SK-N-SH treated with all-trans-retinoic acid at 6 μM for 48 hours (cell line): ENCODE measurements at regions not wholly inside any gene's neighbourhood (a gene's known extent, or its start where the extent isn't known, plus 50 kb on each side); places are given as distances from the start of the nearest gene placed in this dataset.

Experiments
- ATAC-seq: fragments of 200-7000 bp; cut with Tn5 transposase; 3 replicates; pipeline ENCODE4 v1.9.1; 2020; ENCODE audit warnings: mild to moderate bottlenecking, moderate library complexity
- ARNTL ChIP-seq: fragments of 450-650 bp; formaldehyde crosslinking; IDR thresholded peaks from 2 replicates; pipeline ENCODE4 v1.5.0; 2020; ENCODE audit warnings: low read depth, mild to moderate bottlenecking, moderate library complexity, borderline replicate concordance
- BACH2 ChIP-seq: fragments of 250-450 bp; sonication (Bioruptor Pico); IDR thresholded peaks from 2 replicates; pipeline ENCODE4 v1.9.0; 2021; ENCODE audit warnings: mild to moderate bottlenecking, borderline replicate concordance
- CREB5 ChIP-seq: fragments of 250-450 bp; sonication (Bioruptor Pico); IDR thresholded peaks from 2 replicates; pipeline ENCODE4 v1.5.1; 2020; ENCODE audit warnings: low read depth, mild to moderate bottlenecking, moderate library complexity
- CSDC2 ChIP-seq: fragments of 250-450 bp; sonication (Bioruptor Pico); IDR thresholded peaks from 2 replicates; pipeline ENCODE4 v1.5.0; 2020; ENCODE audit warnings: mild to moderate bottlenecking, moderate library complexity
- GLIS3 ChIP-seq: fragments of 250-450 bp; sonication (Bioruptor Pico); IDR thresholded peaks from 2 replicates; pipeline ENCODE4 v1.5.0; 2020; ENCODE audit warnings: mild to moderate bottlenecking, moderate library complexity
- OSR1 ChIP-seq: fragments of 250-450 bp; sonication (Bioruptor Pico); IDR thresholded peaks from 2 replicates; pipeline ENCODE4 v1.8.0; 2022; ENCODE audit warnings: moderate library complexity, mild to moderate bottlenecking, inconsistent platforms
- PPARA ChIP-seq: fragments of 250-450 bp; sonication (Bioruptor Pico); IDR thresholded peaks from 2 replicates; pipeline ENCODE4 v1.5.0; 2020; ENCODE audit warnings: mild to moderate bottlenecking, borderline replicate concordance
- RARB ChIP-seq: fragments of 250-450 bp; sonication (Bioruptor Pico); IDR thresholded peaks from 2 replicates; pipeline ENCODE4 v1.8.0; 2021; ENCODE audit warnings: mild to moderate bottlenecking, moderate library complexity
- SNAI2 ChIP-seq: fragments of 250-450 bp; sonication (Bioruptor Pico); IDR thresholded peaks from 2 replicates; pipeline ENCODE4 v1.5.0; 2020; ENCODE audit warnings: mild to moderate bottlenecking, moderate library complexity
- TCF4 ChIP-seq: fragments of 250-450 bp; sonication (Bioruptor Pico); IDR thresholded peaks from 2 replicates; pipeline ENCODE4 v1.8.0; 2021; ENCODE audit warnings: mild to moderate bottlenecking, moderate library complexity, borderline replicate concordance
- TOX ChIP-seq: fragments of 250-450 bp; sonication (Bioruptor Pico); IDR thresholded peaks from 2 replicates; pipeline ENCODE4 v1.8.0; 2021; ENCODE audit warnings: mild to moderate bottlenecking, moderate library complexity, borderline replicate concordance
- ZFP30 ChIP-seq: fragments of 450-650 bp; formaldehyde crosslinking; IDR thresholded peaks from 2 replicates; pipeline ENCODE4 v1.5.0; 2022; ENCODE audit warnings: mild to moderate bottlenecking, moderate library complexity
- ZNF565 ChIP-seq: fragments of 450-650 bp; formaldehyde crosslinking; conservative IDR thresholded peaks from 2 replicates; pipeline ENCODE4 v1.5.0; 2020; ENCODE audit warnings: low read depth, mild to moderate bottlenecking, moderate library complexity
- ZNF70 ChIP-seq: fragments of 450-650 bp; formaldehyde crosslinking; IDR thresholded peaks from 2 replicates; pipeline ENCODE4 v1.5.0; 2020; ENCODE audit warnings: mild to moderate bottlenecking, moderate library complexity
- TF ChIP-seq, protein P1 (sequence below): fragments of 250-450 bp; sonication (Bioruptor Pico); IDR thresholded peaks from 2 replicates; pipeline ENCODE4 v1.5.0; 2020; ENCODE audit warnings: mild to moderate bottlenecking, moderate library complexity
- TF ChIP-seq, protein P2 (sequence below): fragments of 250-450 bp; sonication (Bioruptor Pico); IDR thresholded peaks from 2 replicates; pipeline ENCODE4 v1.8.0; 2021; ENCODE audit warnings: low read depth, mild to moderate bottlenecking, moderate library complexity, borderline replicate concordance

DNA sequence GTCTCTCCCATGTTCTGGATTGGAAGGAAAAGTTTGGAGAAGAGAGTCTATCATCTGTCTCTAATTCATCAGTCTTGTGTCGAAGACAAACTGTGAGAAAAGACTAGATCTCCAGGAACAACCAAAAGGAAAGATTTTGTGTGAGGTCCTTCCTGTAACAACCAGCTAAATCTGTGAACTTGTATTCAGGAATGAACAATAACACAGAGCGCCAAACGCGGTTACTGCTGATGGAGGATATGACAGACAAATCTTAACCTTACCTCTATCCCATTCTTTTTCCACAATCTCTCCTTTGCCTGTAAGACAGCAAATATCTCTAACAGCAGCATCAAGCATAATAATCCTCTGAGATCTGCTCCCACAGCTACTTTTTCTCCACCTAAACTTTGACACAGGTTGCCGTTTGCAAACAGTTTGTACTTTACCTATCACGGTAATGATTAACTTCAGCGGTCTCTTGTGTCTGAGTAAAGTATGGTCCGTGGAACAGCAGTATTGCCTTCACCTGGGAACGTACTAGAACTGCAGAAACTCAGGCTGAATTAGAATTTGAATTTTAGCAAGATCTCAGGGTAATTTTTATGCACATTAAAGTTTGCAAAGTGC is 387.6 kb downstream of the ELAVL2 start:
- TF ChIP-seq RARB (CRISPR knock-in tag) (no peak), OSR1 (no peak), GLIS3 (CRISPR knock-in tag) (no peak), TCF4 (CRISPR knock-in tag) (no peak), CREB5 (CRISPR knock-in tag) (no peak), PPARA (CRISPR knock-in tag) (no peak), SNAI2 (CRISPR knock-in tag) (no peak), BACH2 (no peak), ARNTL (CRISPR knock-in tag) (no peak), ZNF70 (CRISPR knock-in tag) (no peak), ZNF565 (no peak)
- TF ChIP-seq, protein P1, sequence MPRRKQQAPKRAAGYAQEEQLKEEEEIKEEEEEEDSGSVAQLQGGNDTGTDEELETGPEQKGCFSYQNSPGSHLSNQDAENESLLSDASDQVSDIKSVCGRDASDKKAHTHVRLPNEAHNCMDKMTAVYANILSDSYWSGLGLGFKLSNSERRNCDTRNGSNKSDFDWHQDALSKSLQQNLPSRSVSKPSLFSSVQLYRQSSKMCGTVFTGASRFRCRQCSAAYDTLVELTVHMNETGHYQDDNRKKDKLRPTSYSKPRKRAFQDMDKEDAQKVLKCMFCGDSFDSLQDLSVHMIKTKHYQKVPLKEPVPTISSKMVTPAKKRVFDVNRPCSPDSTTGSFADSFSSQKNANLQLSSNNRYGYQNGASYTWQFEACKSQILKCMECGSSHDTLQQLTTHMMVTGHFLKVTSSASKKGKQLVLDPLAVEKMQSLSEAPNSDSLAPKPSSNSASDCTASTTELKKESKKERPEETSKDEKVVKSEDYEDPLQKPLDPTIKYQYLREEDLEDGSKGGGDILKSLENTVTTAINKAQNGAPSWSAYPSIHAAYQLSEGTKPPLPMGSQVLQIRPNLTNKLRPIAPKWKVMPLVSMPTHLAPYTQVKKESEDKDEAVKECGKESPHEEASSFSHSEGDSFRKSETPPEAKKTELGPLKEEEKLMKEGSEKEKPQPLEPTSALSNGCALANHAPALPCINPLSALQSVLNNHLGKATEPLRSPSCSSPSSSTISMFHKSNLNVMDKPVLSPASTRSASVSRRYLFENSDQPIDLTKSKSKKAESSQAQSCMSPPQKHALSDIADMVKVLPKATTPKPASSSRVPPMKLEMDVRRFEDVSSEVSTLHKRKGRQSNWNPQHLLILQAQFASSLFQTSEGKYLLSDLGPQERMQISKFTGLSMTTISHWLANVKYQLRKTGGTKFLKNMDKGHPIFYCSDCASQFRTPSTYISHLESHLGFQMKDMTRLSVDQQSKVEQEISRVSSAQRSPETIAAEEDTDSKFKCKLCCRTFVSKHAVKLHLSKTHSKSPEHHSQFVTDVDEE (CRISPR knock-in tag): no peak
- TF ChIP-seq, protein P2, sequence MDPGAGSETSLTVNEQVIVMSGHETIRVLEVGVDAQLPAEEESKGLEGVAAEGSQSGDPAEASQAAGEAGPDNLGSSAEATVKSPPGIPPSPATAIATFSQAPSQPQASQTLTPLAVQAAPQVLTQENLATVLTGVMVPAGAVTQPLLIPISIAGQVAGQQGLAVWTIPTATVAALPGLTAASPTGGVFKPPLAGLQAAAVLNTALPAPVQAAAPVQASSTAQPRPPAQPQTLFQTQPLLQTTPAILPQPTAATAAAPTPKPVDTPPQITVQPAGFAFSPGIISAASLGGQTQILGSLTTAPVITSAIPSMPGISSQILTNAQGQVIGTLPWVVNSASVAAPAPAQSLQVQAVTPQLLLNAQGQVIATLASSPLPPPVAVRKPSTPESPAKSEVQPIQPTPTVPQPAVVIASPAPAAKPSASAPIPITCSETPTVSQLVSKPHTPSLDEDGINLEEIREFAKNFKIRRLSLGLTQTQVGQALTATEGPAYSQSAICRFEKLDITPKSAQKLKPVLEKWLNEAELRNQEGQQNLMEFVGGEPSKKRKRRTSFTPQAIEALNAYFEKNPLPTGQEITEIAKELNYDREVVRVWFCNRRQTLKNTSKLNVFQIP (CRISPR knock-in tag): no peak
- ATAC-seq: no peak

DNA sequence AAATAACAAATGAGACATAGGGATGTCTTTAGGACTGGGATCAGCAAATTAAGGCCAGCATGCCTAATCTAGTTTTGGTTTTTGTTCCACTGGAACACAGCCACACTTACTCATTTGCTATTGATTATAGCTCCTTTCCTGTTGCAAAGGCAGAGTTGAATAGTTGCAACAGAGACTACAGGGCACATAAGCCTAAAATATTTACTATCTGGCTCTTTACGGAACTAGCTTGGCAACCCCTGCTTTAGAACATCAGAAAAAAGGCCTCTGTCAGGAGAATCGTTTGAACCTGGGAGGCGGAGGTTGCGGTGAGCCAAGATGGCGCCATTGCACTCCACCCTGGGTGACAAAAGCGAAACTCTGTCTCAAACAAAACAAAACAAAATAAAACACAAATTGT is 384.8 kb downstream of the ELAVL2 start:
- no peak for ATAC-seq
- TF ChIP-seq PPARA (CRISPR knock-in tag) (no peak), BACH2 (no peak), SNAI2 (CRISPR knock-in tag) (no peak), RARB (CRISPR knock-in tag) (no peak), GLIS3 (CRISPR knock-in tag) (no peak), CREB5 (CRISPR knock-in tag) (no peak), TCF4 (CRISPR knock-in tag) (no peak)
- TF ChIP-seq, protein P1 (CRISPR knock-in tag): no peak
- TF ChIP-seq, protein P2 (CRISPR knock-in tag): no peak

GRCh38 chr9:23444658-23445057 is 381.4 kb downstream of the ELAVL2 start:
- ATAC-seq: no peak

More at GRCh38 chr9:23444658-23445057, 381.4 kb downstream of the ELAVL2 start:
- no peak for TF ChIP-seq CREB5 (CRISPR knock-in tag)
- no peak for TF ChIP-seq OSR1
- TF ChIP-seq SNAI2 (CRISPR knock-in tag): no peak
- TF ChIP-seq ARNTL (CRISPR knock-in tag): no peak
- no peak for TF ChIP-seq CSDC2 (CRISPR knock-in tag)
- no peak for TF ChIP-seq BACH2
- no peak for TF ChIP-seq ZNF565
- TF ChIP-seq ZFP30 (CRISPR knock-in tag): no peak
- TF ChIP-seq PPARA (CRISPR knock-in tag): no peak
- TF ChIP-seq TOX (CRISPR knock-in tag): no peak
